Endothelial cell of hepatic sinusoid (primary cell): ENCODE measurements at regions not wholly inside any gene's neighbourhood (a gene's known extent, or its start where the extent isn't known, plus 50 kb on each side); places are given as distances from the start of the nearest gene placed in this dataset.

Source experiments
- in situ Hi-C: cut with HindIII; loops from 2 replicates; pipeline ENCODE4 v1.10.0; 2017; ENCODE audit warnings: low sequenced_read_pairs

GRCh38 chr22:27523711-27524110, 277.8 kb downstream of the MN1 start:
- in situ Hi-C loops, result no loop called here

- in situ Hi-C loops, result loop anchor here (5.0 kb wide), 1 partner anchor 42 kb away; no protein-coding TSS in a partner anchor
Observed at GRCh38 chr22:27525711-27526110, 275.8 kb downstream of the MN1 start.

- in situ Hi-C loops, result loop anchor here (5.0 kb wide), 1 partner anchor 40 kb away; no protein-coding TSS in a partner anchor
Observed at GRCh38 chr22:27526901-27527300, 274.7 kb downstream of the MN1 start.

- in situ Hi-C loops, result no loop called here
Observed at GRCh38 chr22:27531782-27532530, 269.6 kb downstream of the MN1 start.

GRCh38 chr22:27533105-27533745, 268.3 kb downstream of the MN1 start:
- in situ Hi-C loops, result no loop called here

- in situ Hi-C loops, result no loop called here
Observed at GRCh38 chr22:27534720-27535125, 266.8 kb downstream of the MN1 start.

- in situ Hi-C loops, result no loop called here
Observed at GRCh38 chr22:27535452-27535851, 266.1 kb downstream of the MN1 start.

GRCh38 chr22:27537501-27537900, 264.1 kb downstream of the MN1 start:
- in situ Hi-C loops, result no loop called here

GRCh38 chr22:27538666-27539065, 262.9 kb downstream of the MN1 start:
- in situ Hi-C loops, result no loop called here

- in situ Hi-C loops, result no loop called here
Observed at GRCh38 chr22:27540247-27540646, 261.3 kb downstream of the MN1 start.

GRCh38 chr22:27540656-27541396, 260.7 kb downstream of the MN1 start:
- in situ Hi-C loops, result no loop called here

GRCh38 chr22:27541836-27542235, 259.7 kb downstream of the MN1 start:
- in situ Hi-C loops, result no loop called here

- in situ Hi-C loops, result no loop called here
Observed at GRCh38 chr22:27542602-27543001, 259.0 kb downstream of the MN1 start.

- in situ Hi-C loops, result no loop called here
Observed at GRCh38 chr22:27543460-27543859, 258.1 kb downstream of the MN1 start.

GRCh38 chr22:27545085-27545484, 256.5 kb downstream of the MN1 start:
- in situ Hi-C loops, result no loop called here

- in situ Hi-C loops, result no loop called here
Observed at GRCh38 chr22:27546157-27546935, 255.2 kb downstream of the MN1 start.

GRCh38 chr22:27551402-27551801, 250.2 kb downstream of the MN1 start:
- in situ Hi-C loops, result no loop called here

GRCh38 chr22:27552176-27552575, 249.4 kb downstream of the MN1 start:
- in situ Hi-C loops, result no loop called here

- in situ Hi-C loops, result no loop called here
Observed at GRCh38 chr22:27552863-27553262, 248.7 kb downstream of the MN1 start.

- in situ Hi-C loops, result no loop called here
Observed at GRCh38 chr22:27554106-27554811, 247.3 kb downstream of the MN1 start.
